ENCODE measurements at regions not wholly inside any gene's neighbourhood (a gene's known extent, or its start where the extent isn't known, plus 50 kb on each side); places are given as distances from the start of the nearest gene placed in this dataset.

- TF ChIP-seq ZNF841 (CRISPR knock-in tag; IDR thresholded peaks at IDR 0.05; ENCODE audit: borderline replicate concordance) (no peak), HNRNPLL (IDR thresholded peaks at IDR 0.05; ENCODE audit: low read depth, low read length, poor library complexity, severe bottlenecking) (no peak), ZNF550 (CRISPR knock-in tag; IDR thresholded peaks at IDR 0.05; ENCODE audit: borderline replicate concordance) (no peak), ZNF619 (CRISPR knock-in tag; IDR thresholded peaks at IDR 0.05) (no peak), ZNF230 (CRISPR knock-in tag; IDR thresholded peaks at IDR 0.05) (no peak), DNMT3B (CRISPR knock-in tag; conservative IDR thresholded peaks at IDR 0.05) (no peak), ZNF503 (CRISPR knock-in tag; IDR thresholded peaks at IDR 0.05) (no peak), NCOA2 (CRISPR knock-in tag; IDR thresholded peaks at IDR 0.05) (no peak), TIGD3 (CRISPR knock-in tag; IDR thresholded peaks at IDR 0.05; ENCODE audit: borderline replicate concordance) (no peak)
Observed at GRCh38 chr3:70137366-70137765, 137.8 kb downstream of the SAMMSON start (continued).

- CTCF ChIA-PET (ENCODE audit: low intra/inter-chr PET ratio, low total read pairs) = no interaction called here
- 0% methylated on average over 1 of the region's 1 CpG for WGBS (ENCODE audit: low lambda C conversion rate)
- intact Hi-C loops (cut with micrococcal nuclease; ENCODE audit: unreplicated experiment) (no loop called here), in situ Hi-C loops (cut with HindIII; ENCODE audit: extremely low pct_ligation_motif_present, low pct_unique_long_range_greater_than_20kb) (no loop called here)
- Histone ChIP-seq H3K27ac (ENCODE audit: extremely low read length, insufficient read depth, low read length) (no peak overlapping the region), H3K36me3 (replicated peaks in 1 of 2; ENCODE audit: control insufficient read depth in 1 of 2, insufficient read depth in 2 of 2, low read length in 2 of 2) (no peaks in the 10 kb centered on the region), H3K9me3 (ENCODE audit: low read length) (no peaks in the 10 kb centered on the region), H3K4me3 (replicated peaks in 1 of 3; ENCODE audit: insufficient read depth in 1 of 3, low read depth in 2 of 3, low read length in 3 of 3) (no peak overlapping the region), H4K20me1 (ENCODE audit: insufficient read depth, low read length) (no peaks in the 10 kb centered on the region), H3K4me1 (ENCODE audit: insufficient read depth, low read length) (no peaks in the 10 kb centered on the region), H3K4me2 (ENCODE audit: low read depth, low read length) (no peak overlapping the region), H2AFZ (ENCODE audit: low read length) (no peak overlapping the region), H3K9ac (ENCODE audit: insufficient read depth, low read depth, low read length) (no peak overlapping the region), H3K27me3 (ENCODE audit: control insufficient read depth in 1 of 2, insufficient read depth in 2 of 2, low read length in 2 of 2) (no peaks in the 10 kb centered on the region), H3K79me2 (ENCODE audit: insufficient read depth, low read length) (no peaks in the 10 kb centered on the region)
- ATAC-seq = no peak
- BruUV-seq (replicated peaks) = no TSS peak
- no peak for DNase-seq (ENCODE audit: low spot score)
- POLR2A ChIA-PET = no interaction called here
- FAIRE-seq = no peak
- TF ChIP-seq NCOR1 (IDR thresholded peaks at IDR 0.05; ENCODE audit: borderline replicate concordance, low read length) (no peak), SP2 (CRISPR knock-in tag; IDR thresholded peaks at IDR 0.05) (no peak), ZNF737 (CRISPR knock-in tag; IDR thresholded peaks at IDR 0.05; ENCODE audit: borderline replicate concordance) (no peak), ARID3A (IDR thresholded peaks at IDR 0.05; ENCODE audit: low read depth, low read length) (no peak), ZNF619 (CRISPR knock-in tag; IDR thresholded peaks at IDR 0.05) (no peak), RCOR2 (CRISPR knock-in tag; IDR thresholded peaks at IDR 0.05) (no peak), ZNF660 (CRISPR knock-in tag; IDR thresholded peaks at IDR 0.05; ENCODE audit: borderline replicate concordance, low read depth) (no peak), SP140L (CRISPR knock-in tag; IDR thresholded peaks at IDR 0.05; ENCODE audit: borderline replicate concordance) (no peak), CCAR2 (optimal IDR thresholded peaks at IDR 0.05; ENCODE audit: low read depth, low read length) (no peak), KLF13 (CRISPR knock-in tag; IDR thresholded peaks at IDR 0.05) (no peak), TGIF2 (CRISPR knock-in tag; IDR thresholded peaks at IDR 0.05) (no peak)
Observed at GRCh38 chr3:70138606-70139005, 139.1 kb downstream of the SAMMSON start.

Measured in HepG2 (cell line).